ENCODE measurements at regions not wholly inside any gene's neighbourhood (a gene's known extent, or its start where the extent isn't known, plus 50 kb on each side); places are given as distances from the start of the nearest gene placed in this dataset.

GRCh38 chr2:104606056-104606455 lies 247.9 kb upstream of the POU3F3 start:
- peaks cover 0 to 24% (median 3%) of the 10 kb centered on the region in 12 donors for H3K9me3 ChIP-seq
- DNase-seq (no peak), ATAC-seq (no peak)
- TF ChIP-seq POLR2A (IDR thresholded peaks at IDR 0.05) (no peak), CTCF (IDR thresholded peaks at IDR 0.05) (no peak)
- H3K27me3 ChIP-seq: no peaks in the 10 kb centered on the region
- no peaks in the 10 kb centered on the region for H3K36me3 ChIP-seq
- WGBS, 4 donors: 60 to 82% (median 73%) methylated on average over 1 of the region's 1 CpG
- intact Hi-C loops (cut with DNase I): no loop called here
- no peak overlapping the region for H3K4me3 ChIP-seq
- H3K27ac ChIP-seq: no peak overlapping the region
- no peaks in the 10 kb centered on the region for H3K4me1 ChIP-seq

GRCh38 chr2:104616856-104617255 lies 237.1 kb upstream of the POU3F3 start:
- DNase-seq (no peak), ATAC-seq (no peak)
- Histone ChIP-seq H3K27ac (no peak overlapping the region), H3K27me3 (no peaks in the 10 kb centered on the region), H3K4me1 (no peaks in the 10 kb centered on the region), H3K4me3 (no peak overlapping the region), H3K9me3 (no peaks in the 10 kb centered on the region), H3K36me3 (no peaks in the 10 kb centered on the region)
- intact Hi-C loops (cut with DNase I): no loop called here
- 88 to 92% (median 89%) methylated on average over 3 of the region's 3 CpGs for WGBS, 4 donors
- no peak for TF ChIP-seq CTCF (IDR thresholded peaks at IDR 0.05)

- DNase-seq (no peak), ATAC-seq (no peak)
- intact Hi-C loops (cut with DNase I): no loop called here
These were observed 233.1 kb upstream of the POU3F3 start for GRCh38 chr2:104620801-104621200.

GRCh38 chr2:104635608-104636007 lies 218.3 kb upstream of the POU3F3 start:
- no peak for ATAC-seq
- DNase-seq: no peak
- H3K4me1 ChIP-seq: no peaks in the 10 kb centered on the region
- no peaks in the 10 kb centered on the region for H3K36me3 ChIP-seq
- H3K27ac ChIP-seq: no peak overlapping the region
- H3K9me3 ChIP-seq: no peaks in the 10 kb centered on the region
- H3K4me3 ChIP-seq: no peak overlapping the region
- no peaks in the 10 kb centered on the region for H3K27me3 ChIP-seq
- intact Hi-C loops (cut with DNase I): no loop called here
- WGBS, 4 donors: 74 to 89% (median 77%) methylated on average over 5 of the region's 5 CpGs
- TF ChIP-seq CTCF (IDR thresholded peaks at IDR 0.05): no peak
- no peak for TF ChIP-seq POLR2A (IDR thresholded peaks at IDR 0.05)

More at GRCh38 chr2:104620801-104621200, 233.1 kb upstream of the POU3F3 start:
- peaks cover 0 to 19% (median 0%) of the 10 kb centered on the region in 12 donors for H3K9me3 ChIP-seq
- H3K27me3 ChIP-seq: no peaks in the 10 kb centered on the region
- WGBS, 4 donors: 73 to 77% (median 75%) methylated on average over 7 of the region's 7 CpGs
- no peak for TF ChIP-seq CTCF (IDR thresholded peaks at IDR 0.05)
- TF ChIP-seq POLR2A (IDR thresholded peaks at IDR 0.05): no peak
- H3K4me3 ChIP-seq: no peak overlapping the region
- no peaks in the 10 kb centered on the region for H3K36me3 ChIP-seq
- no peaks in the 10 kb centered on the region for H3K4me1 ChIP-seq
- H3K27ac ChIP-seq: no peak overlapping the region
